ENCODE measurements at regions not wholly inside any gene's neighbourhood (a gene's known extent, or its start where the extent isn't known, plus 50 kb on each side); places are given as distances from the start of the nearest gene placed in this dataset.

DNA sequence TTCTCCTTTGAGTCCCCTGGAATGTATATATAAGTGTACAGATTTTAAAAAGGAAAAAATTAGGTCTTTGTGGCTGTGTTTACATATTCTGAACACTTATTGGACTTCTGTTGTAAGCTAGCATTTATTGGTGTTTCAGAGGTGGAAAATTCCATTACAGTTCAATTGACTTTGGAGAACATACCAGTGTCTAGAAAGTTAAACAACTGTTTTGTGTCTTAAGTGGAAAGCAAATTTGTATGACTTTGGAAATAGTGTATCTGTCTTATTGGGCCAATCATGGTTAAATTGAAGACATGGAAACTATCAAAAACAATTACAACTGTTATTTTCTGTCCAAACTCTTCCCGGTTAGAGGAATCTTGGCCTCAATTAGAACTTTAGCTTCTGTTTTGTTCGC, 265.0 kb upstream of the C2CD4B start:
- DNase-seq (ENCODE audit: low read depth), result no peak
- TF ChIP-seq, protein P1, sequence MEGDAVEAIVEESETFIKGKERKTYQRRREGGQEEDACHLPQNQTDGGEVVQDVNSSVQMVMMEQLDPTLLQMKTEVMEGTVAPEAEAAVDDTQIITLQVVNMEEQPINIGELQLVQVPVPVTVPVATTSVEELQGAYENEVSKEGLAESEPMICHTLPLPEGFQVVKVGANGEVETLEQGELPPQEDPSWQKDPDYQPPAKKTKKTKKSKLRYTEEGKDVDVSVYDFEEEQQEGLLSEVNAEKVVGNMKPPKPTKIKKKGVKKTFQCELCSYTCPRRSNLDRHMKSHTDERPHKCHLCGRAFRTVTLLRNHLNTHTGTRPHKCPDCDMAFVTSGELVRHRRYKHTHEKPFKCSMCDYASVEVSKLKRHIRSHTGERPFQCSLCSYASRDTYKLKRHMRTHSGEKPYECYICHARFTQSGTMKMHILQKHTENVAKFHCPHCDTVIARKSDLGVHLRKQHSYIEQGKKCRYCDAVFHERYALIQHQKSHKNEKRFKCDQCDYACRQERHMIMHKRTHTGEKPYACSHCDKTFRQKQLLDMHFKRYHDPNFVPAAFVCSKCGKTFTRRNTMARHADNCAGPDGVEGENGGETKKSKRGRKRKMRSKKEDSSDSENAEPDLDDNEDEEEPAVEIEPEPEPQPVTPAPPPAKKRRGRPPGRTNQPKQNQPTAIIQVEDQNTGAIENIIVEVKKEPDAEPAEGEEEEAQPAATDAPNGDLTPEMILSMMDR (conservative IDR thresholded peaks at IDR 0.05; ENCODE audit: control insufficient read depth, insufficient read depth, low read depth, low read length), result no peak
- H3K4me3 ChIP-seq (ENCODE audit: control insufficient read depth, low read depth, low read length), result no peak overlapping the region

DNA sequence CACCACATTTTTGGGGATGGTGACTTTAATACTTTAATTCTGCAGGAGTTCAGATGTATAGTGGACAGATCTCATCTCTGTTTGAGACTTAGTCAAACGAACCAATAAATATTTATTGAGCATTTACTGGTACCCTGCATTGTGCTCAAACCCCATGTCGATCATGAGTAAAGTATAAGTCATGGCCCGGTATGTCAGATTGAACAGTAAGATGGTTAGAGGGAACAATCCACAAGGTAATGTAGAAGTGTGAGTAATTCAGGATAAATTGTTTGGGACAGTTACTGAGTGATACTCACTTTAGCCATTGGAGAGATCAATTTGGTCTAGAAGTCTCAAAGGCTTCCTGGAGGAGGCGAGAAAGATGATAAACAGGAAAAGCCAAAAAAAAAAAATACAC, 265.5 kb upstream of the C2CD4B start:
- no peak for DNase-seq (ENCODE audit: low read depth)
- TF ChIP-seq, protein P1 (conservative IDR thresholded peaks at IDR 0.05; ENCODE audit: control insufficient read depth, insufficient read depth, low read depth, low read length), result no peak
- no peak overlapping the region for H3K4me3 ChIP-seq (ENCODE audit: control insufficient read depth, low read depth, low read length)

DNA sequence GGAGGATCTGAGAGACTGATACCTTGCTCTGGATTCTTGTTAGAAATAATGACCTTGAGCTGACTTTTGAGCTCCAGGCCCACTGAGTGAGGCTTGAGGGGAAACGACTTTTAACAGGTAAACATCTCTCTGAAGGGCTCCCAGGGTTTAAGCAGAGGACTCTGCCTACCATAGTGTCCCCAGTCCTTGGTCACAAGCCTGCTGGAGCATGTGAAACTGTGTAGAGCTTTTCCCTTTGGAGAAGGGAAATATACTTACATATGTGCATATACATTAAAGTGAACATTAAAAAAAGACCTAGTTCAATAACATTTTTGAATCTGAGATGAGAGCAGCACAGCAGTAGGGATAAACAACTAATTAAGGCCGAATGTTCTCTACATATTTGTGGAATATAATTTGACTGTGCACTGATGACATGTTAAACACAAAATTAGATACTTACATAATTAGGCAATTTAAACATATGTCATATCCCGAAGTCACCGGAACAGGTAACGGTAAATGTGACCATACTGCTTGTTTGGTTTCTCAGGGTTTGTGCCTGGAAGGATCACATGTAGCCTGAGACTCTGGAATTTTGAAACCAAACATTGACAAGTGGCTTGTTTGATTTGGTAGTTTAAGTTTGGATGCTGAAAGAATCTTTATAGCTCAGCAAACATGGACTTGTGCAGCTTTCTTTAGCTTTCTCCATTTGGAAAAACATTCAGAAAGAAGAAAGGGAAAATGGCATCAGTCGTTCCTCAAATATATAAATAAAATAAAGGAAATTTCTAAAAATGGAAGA, 266.1 kb upstream of the C2CD4B start:
- TF ChIP-seq, protein P1 (conservative IDR thresholded peaks at IDR 0.05; ENCODE audit: control insufficient read depth, insufficient read depth, low read depth, low read length), result no peak
- H3K4me3 ChIP-seq (ENCODE audit: control insufficient read depth, low read depth, low read length), result no peak overlapping the region
- DNase-seq (ENCODE audit: low read depth), result no peak

DNA sequence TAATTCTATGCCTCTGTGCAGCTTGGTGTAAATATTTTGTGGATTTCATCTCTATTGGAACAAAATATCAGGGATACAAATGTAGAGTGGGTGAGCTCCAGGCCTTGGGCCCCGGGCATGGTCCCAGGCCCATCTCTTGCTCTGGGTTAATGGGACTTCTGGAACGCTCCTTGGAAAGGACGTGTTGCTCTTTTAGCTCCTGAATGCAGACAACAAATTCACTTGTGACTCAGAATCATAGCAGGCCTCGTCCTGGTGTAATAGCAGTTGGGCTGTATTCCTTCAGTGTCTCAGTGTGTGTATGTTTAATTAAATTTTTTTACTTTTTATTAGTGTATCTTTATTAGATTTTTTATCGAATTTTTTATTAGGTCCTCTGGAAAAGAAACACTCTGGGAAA, 266.7 kb upstream of the C2CD4B start:
- H3K4me3 ChIP-seq (ENCODE audit: control insufficient read depth, low read depth, low read length), result no peak overlapping the region
- DNase-seq (ENCODE audit: low read depth), result no peak
- TF ChIP-seq, protein P1 (conservative IDR thresholded peaks at IDR 0.05; ENCODE audit: control insufficient read depth, insufficient read depth, low read depth, low read length), result no peak

DNA sequence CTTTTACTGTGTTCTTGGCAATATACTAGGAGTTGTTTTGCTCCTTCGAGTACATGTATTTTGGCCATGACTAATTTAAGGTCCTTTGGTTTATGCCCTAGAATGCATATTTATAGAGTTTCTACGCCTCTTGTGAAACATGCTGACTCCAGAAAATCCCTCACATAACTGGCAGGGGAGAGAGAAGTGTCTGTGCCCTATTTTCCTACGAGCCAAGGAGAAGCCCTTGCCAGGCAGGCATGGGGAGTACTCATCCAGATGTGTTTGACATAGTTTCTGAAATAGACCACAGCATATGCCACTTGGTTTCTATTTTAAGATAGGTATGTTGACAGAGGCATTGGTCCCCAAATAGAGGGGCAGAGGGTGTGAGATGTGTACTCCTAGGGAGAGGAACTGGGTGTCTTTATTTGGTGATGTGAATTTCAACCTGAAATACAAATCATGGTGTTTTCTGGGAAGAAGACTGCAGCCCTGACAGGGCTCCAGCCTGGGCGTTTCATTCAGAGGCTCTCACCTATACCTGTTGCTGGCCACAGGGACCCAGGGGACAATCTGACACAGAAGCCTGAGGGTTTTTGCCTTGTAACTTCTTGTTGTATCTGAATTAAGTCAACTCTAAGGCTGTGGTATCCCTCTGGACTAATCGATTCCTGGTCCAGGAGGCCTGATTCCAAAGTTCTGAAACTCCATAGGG, 267.8 kb upstream of the C2CD4B start:
- TF ChIP-seq, protein P1 (conservative IDR thresholded peaks at IDR 0.05; ENCODE audit: control insufficient read depth, insufficient read depth, low read depth, low read length), result no peak
- no peak for DNase-seq (ENCODE audit: low read depth)
- H3K4me3 ChIP-seq (ENCODE audit: control insufficient read depth, low read depth, low read length), result no peak overlapping the region

DNA sequence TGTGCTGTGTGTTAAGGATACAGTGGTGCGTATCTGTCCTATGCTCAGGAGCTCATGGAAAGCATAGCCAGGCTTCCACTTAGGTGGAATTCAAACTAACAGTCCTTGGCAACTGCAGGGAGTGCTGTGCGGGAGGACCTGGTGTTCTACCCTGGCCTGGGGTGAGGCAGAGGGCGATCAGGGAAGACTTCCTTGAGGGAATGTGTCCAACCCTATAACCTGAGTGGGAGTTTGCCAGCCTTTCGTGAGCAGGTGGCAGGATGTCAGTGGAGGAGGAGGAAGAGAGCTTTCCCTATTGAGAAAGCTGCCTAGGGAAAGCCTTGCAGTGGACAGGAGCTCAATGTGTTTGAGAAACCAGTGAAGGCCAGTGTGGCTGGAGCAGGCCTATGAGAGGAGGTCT, 271.1 kb upstream of the C2CD4B start:
- H3K4me3 ChIP-seq (ENCODE audit: control insufficient read depth, low read depth, low read length), result no peak overlapping the region
- no peak for DNase-seq (ENCODE audit: low read depth)
- TF ChIP-seq, protein P1 (conservative IDR thresholded peaks at IDR 0.05; ENCODE audit: control insufficient read depth, insufficient read depth, low read depth, low read length), result no peak
